GM23338 (cell line): ENCODE measurements at regions not wholly inside any gene's neighbourhood (a gene's known extent, or its start where the extent isn't known, plus 50 kb on each side); places are given as distances from the start of the nearest gene placed in this dataset.

Experiments
- CREB1 ChIP-seq: fragments of 250-450 bp; sonication (Bioruptor Pico); IDR thresholded peaks from 2 replicates; pipeline ENCODE4 v1.5.0; 2020; ENCODE audit warnings: low read depth, mild to moderate bottlenecking, moderate library complexity
- EZH2 ChIP-seq: fragments of 200-600 bp; sonication (generic); IDR thresholded peaks from one replicate; pipeline ENCODE4 v1.8.0; 2017; ENCODE audit warnings: antibody characterized with exemption, mild to moderate bottlenecking, low read depth; ENCODE audit not compliant: unreplicated experiment
- EZH2phosphoT487 ChIP-seq: fragments of 200-600 bp; sonication (generic); IDR thresholded peaks from one replicate; pipeline ENCODE4 v1.8.1; 2018; ENCODE audit warnings: antibody characterized with exemption; ENCODE audit not compliant: unreplicated experiment
- POLR2AphosphoS5 ChIP-seq: IDR thresholded peaks from 2 replicates; pipeline ENCODE4 v1.6.1; 2016; ENCODE audit warnings: antibody characterized with exemption, low read depth
- TF ChIP-seq, protein P1 (sequence below), 2 experiments: fragments of 200-600 bp in 1 of 2; sonication (generic) in 1 of 2; conservative IDR thresholded peaks; 2 replicates each; pipeline versions ENCODE4 v1.5.1 to v1.6.1; 2016 to 2017; ENCODE audit warnings: antibody characterized with exemption in 2 of 2, low read depth in 2 of 2, mild to moderate bottlenecking in 2 of 2, moderate library complexity in 1 of 2
- TF ChIP-seq, protein P2 (sequence below): IDR thresholded peaks from one replicate; pipeline ENCODE4 v1.6.1; 2018; ENCODE audit warnings: antibody characterized with exemption; ENCODE audit not compliant: unreplicated experiment

DNA sequence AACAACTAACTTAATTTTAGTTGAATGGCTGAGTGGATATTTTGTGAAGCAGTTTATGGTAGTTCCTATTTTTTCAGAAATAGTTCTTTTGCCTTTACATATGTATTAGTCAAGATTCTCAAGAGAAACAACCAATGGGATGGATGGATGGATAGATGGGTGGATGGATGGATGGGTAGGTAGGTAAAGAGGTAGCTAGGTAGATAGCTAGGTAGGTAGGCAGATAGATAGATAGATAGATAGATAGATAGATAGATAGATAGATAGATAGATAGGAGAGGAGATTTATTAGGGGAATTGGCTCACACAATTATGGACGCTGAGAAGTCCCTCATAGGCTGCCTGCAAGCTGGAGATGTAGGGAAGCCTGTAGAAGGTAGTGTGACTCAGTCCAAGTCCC, 74.0 kb upstream of the NUDT6 start:
- TF ChIP-seq, protein P1, sequence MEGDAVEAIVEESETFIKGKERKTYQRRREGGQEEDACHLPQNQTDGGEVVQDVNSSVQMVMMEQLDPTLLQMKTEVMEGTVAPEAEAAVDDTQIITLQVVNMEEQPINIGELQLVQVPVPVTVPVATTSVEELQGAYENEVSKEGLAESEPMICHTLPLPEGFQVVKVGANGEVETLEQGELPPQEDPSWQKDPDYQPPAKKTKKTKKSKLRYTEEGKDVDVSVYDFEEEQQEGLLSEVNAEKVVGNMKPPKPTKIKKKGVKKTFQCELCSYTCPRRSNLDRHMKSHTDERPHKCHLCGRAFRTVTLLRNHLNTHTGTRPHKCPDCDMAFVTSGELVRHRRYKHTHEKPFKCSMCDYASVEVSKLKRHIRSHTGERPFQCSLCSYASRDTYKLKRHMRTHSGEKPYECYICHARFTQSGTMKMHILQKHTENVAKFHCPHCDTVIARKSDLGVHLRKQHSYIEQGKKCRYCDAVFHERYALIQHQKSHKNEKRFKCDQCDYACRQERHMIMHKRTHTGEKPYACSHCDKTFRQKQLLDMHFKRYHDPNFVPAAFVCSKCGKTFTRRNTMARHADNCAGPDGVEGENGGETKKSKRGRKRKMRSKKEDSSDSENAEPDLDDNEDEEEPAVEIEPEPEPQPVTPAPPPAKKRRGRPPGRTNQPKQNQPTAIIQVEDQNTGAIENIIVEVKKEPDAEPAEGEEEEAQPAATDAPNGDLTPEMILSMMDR (conservative IDR thresholded peaks at IDR 0.05; ENCODE audit: low read depth in 2 of 2) = no peak
- TF ChIP-seq, protein P2, sequence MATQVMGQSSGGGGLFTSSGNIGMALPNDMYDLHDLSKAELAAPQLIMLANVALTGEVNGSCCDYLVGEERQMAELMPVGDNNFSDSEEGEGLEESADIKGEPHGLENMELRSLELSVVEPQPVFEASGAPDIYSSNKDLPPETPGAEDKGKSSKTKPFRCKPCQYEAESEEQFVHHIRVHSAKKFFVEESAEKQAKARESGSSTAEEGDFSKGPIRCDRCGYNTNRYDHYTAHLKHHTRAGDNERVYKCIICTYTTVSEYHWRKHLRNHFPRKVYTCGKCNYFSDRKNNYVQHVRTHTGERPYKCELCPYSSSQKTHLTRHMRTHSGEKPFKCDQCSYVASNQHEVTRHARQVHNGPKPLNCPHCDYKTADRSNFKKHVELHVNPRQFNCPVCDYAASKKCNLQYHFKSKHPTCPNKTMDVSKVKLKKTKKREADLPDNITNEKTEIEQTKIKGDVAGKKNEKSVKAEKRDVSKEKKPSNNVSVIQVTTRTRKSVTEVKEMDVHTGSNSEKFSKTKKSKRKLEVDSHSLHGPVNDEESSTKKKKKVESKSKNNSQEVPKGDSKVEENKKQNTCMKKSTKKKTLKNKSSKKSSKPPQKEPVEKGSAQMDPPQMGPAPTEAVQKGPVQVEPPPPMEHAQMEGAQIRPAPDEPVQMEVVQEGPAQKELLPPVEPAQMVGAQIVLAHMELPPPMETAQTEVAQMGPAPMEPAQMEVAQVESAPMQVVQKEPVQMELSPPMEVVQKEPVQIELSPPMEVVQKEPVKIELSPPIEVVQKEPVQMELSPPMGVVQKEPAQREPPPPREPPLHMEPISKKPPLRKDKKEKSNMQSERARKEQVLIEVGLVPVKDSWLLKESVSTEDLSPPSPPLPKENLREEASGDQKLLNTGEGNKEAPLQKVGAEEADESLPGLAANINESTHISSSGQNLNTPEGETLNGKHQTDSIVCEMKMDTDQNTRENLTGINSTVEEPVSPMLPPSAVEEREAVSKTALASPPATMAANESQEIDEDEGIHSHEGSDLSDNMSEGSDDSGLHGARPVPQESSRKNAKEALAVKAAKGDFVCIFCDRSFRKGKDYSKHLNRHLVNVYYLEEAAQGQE = no peak
- TF ChIP-seq POLR2AphosphoS5 (no peak), CREB1 (CRISPR knock-in tag) (no peak), EZH2 (no peak), EZH2phosphoT487 (no peak)
